Liver (tissue), 8 donors: ENCODE measurements at regions not wholly inside any gene's neighbourhood (a gene's known extent, or its start where the extent isn't known, plus 50 kb on each side); places are given as distances from the start of the nearest gene placed in this dataset.

Experiments used
- DNase-seq: peaks from one replicate; pipeline ENCODE4 v3.0.0-alpha.2; 2017; ENCODE audit warnings: low spot score
- H3K27ac ChIP-seq, 2 donors: one replicate each; pipeline ENCODE4 v1.7.0; 2013; ENCODE audit warnings: inconsistent platforms in 2 of 2, low read length in 2 of 2, control low read depth in 1 of 2, low read depth in 1 of 2, mild to moderate bottlenecking in 1 of 2
- H3K27me3 ChIP-seq, 4 donors: one replicate each; pipeline versions ENCODE4 v1.6.1 to v1.7.0; 2013; ENCODE audit warnings: low read length in 3 of 4, inconsistent platforms in 1 of 4, mild to moderate bottlenecking in 1 of 4, moderate library complexity in 1 of 4; ENCODE audit not compliant: control insufficient read depth in 4 of 4, insufficient read depth in 4 of 4
- H3K36me3 ChIP-seq, 4 donors: one replicate each; pipeline versions ENCODE4 v1.6.1 to v1.7.0; 2013; ENCODE audit warnings: low read length in 3 of 4, mild to moderate bottlenecking in 3 of 4, low read depth in 1 of 4, moderate library complexity in 1 of 4; ENCODE audit not compliant: control insufficient read depth in 4 of 4, insufficient read depth in 3 of 4
- H3K4me1 ChIP-seq, 4 donors: one replicate each; pipeline versions ENCODE4 v1.6.1 to v1.7.0; 2013; ENCODE audit warnings: low read length in 3 of 4, mild to moderate bottlenecking in 3 of 4, moderate library complexity in 1 of 4; ENCODE audit not compliant: control insufficient read depth in 4 of 4, insufficient read depth in 4 of 4
- H3K4me3 ChIP-seq, 3 donors: one replicate each; pipeline versions ENCODE4 v1.6.1 to v1.7.0; 2013; ENCODE audit warnings: low read length in 3 of 3, control low read depth in 1 of 3, low read depth in 1 of 3, mild to moderate bottlenecking in 1 of 3
- H3K9ac ChIP-seq, 2 donors: one replicate each; pipeline ENCODE4 v1.7.0; 2013; ENCODE audit warnings: low read length in 2 of 2, mild to moderate bottlenecking in 2 of 2, moderate library complexity in 2 of 2, control low read depth in 1 of 2, low read depth in 1 of 2
- H3K9me3 ChIP-seq, 4 donors: one replicate each; pipeline versions ENCODE4 v1.6.1 to v1.7.0; 2013; ENCODE audit warnings: low read length in 3 of 4; ENCODE audit not compliant: control insufficient read depth in 4 of 4
- ATF3 ChIP-seq: IDR thresholded peaks from 2 replicates; pipeline ENCODE4 v1.6.1; 2016; ENCODE audit warnings: antibody characterized with exemption
- HNF4A ChIP-seq, 2 donors: conservative IDR thresholded peaks; 2 replicates each; pipeline ENCODE4 v1.6.1; 2016; ENCODE audit warnings: antibody characterized with exemption in 2 of 2, mild to moderate bottlenecking in 2 of 2
- HNF4G ChIP-seq: IDR thresholded peaks from 2 replicates; pipeline ENCODE4 v1.6.1; 2016; ENCODE audit warnings: antibody characterized with exemption
- NR2F2 ChIP-seq: IDR thresholded peaks from 2 replicates; pipeline ENCODE4 v1.6.1; 2016; ENCODE audit warnings: antibody characterized with exemption
- RAD21 ChIP-seq, 2 donors: IDR thresholded peaks; 2 replicates each; pipeline ENCODE4 v1.6.1; 2016; ENCODE audit warnings: antibody characterized with exemption in 2 of 2, mild to moderate bottlenecking in 2 of 2
- RXRA ChIP-seq, 2 donors: IDR thresholded peaks; 2 replicates each; pipeline ENCODE4 v1.6.1; 2017 to 2018; ENCODE audit warnings: antibody characterized with exemption in 2 of 2, mild to moderate bottlenecking in 1 of 2
- YY1 ChIP-seq: IDR thresholded peaks from 2 replicates; pipeline ENCODE4 v1.6.1; 2016; ENCODE audit warnings: antibody characterized with exemption, mild to moderate bottlenecking
- WGBS: extraction: QIAGEN DNeasy Blood & Tissue Kit; methylation state at CpG from one replicate; pipeline ENCODE4 v1.1.7; 2013; 5-methylcytosine and 5-hydroxymethylcytosine counted together
- TF ChIP-seq, protein P1 (sequence below): fragments of 150-350 bp; IDR thresholded peaks from 2 replicates; pipeline ENCODE4 v1.5.1; 2017; ENCODE audit warnings: improper control_type of control experiment, low read depth, low read length; ENCODE audit not compliant: missing input control
- donor health status: healthy.
- donor health status: healthy.
- donor health status: healthy.
- donor health status: healthy.
- donor health status: healthy.

GRCh38 chr5:98997000-98997399 is 68.2 kb upstream of the CHD1 start:
- Histone ChIP-seq H3K36me3 (no peaks in the 10 kb centered on the region), H3K9ac (no peak overlapping the region), H3K4me1 (no peaks in the 10 kb centered on the region), H3K9me3 (no peaks in the 10 kb centered on the region), H3K4me3 (no peak overlapping the region), H3K27me3 (no peaks in the 10 kb centered on the region), H3K27ac (no peak overlapping the region)
- no peak for DNase-seq
- TF ChIP-seq RXRA (IDR thresholded peaks at IDR 0.05): no peak
- TF ChIP-seq, protein P1, sequence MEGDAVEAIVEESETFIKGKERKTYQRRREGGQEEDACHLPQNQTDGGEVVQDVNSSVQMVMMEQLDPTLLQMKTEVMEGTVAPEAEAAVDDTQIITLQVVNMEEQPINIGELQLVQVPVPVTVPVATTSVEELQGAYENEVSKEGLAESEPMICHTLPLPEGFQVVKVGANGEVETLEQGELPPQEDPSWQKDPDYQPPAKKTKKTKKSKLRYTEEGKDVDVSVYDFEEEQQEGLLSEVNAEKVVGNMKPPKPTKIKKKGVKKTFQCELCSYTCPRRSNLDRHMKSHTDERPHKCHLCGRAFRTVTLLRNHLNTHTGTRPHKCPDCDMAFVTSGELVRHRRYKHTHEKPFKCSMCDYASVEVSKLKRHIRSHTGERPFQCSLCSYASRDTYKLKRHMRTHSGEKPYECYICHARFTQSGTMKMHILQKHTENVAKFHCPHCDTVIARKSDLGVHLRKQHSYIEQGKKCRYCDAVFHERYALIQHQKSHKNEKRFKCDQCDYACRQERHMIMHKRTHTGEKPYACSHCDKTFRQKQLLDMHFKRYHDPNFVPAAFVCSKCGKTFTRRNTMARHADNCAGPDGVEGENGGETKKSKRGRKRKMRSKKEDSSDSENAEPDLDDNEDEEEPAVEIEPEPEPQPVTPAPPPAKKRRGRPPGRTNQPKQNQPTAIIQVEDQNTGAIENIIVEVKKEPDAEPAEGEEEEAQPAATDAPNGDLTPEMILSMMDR: no peak
- no peak for TF ChIP-seq YY1
- 95% methylated on average over 5 of the region's 5 CpGs for WGBS

DNA sequence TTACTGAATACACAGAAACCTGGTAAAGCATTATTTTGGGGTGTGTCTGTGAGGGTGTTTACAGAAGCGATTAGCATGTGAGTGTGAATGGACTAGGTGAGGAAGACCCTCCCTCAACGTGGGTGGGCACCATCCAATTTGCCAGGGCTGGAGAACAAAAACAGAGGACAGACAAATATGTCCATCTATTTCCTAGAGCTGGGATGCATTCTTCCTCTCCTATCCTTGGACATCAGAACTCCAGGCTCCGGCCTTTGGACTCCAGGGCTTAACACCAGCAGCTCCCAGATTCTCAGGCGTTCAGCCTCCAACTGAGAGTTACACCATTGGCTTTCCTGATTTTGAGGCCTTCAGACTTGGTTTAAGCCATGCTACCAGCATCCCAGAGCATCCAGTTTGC is 65.8 kb upstream of the CHD1 start:
- TF ChIP-seq, protein P1: no peak
- TF ChIP-seq ATF3 (no peak), NR2F2 (no peak)
- H3K4me3 ChIP-seq: no peak overlapping the region
- 61% methylated on average over 4 of the region's 4 CpGs for WGBS
- H3K9ac ChIP-seq: no peak overlapping the region
- H3K9me3 ChIP-seq: no peaks in the 10 kb centered on the region
- H3K4me1 ChIP-seq: no peaks in the 10 kb centered on the region
- DNase-seq: no peak
- no peaks in the 10 kb centered on the region for H3K36me3 ChIP-seq
- H3K27ac ChIP-seq: no peak overlapping the region
- H3K27me3 ChIP-seq: no peaks in the 10 kb centered on the region

DNA sequence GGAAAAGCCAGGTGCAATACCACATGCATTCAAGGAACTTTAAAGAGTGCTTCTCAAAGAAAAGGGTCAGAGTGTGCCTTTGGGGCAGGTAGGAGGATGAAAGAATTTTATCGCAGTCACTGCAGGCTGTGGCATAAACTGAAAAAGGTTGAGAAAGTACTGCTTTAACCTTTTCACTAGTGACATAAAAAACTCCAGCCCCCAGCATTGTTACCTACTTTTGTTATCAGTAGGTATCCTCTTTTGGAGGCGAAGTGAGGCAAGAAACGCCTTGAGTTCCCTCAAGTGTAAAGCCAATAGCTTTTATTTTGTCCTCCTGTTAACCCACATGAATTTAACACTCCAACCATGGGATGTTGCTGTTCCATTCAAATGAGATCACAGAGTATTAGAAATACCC is 64.7 kb upstream of the CHD1 start:
- H3K27me3 ChIP-seq: no peaks in the 10 kb centered on the region
- H3K36me3 ChIP-seq: no peaks in the 10 kb centered on the region
- no peaks in the 10 kb centered on the region for H3K4me1 ChIP-seq
- H3K4me3 ChIP-seq: no peak overlapping the region
- 84% methylated on average over 3 of the region's 3 CpGs for WGBS
- TF ChIP-seq RAD21 (IDR thresholded peaks at IDR 0.05) (no peak), HNF4G (no peak)
- DNase-seq: no peak
- no peaks in the 10 kb centered on the region for H3K9me3 ChIP-seq
- no peak overlapping the region for H3K27ac ChIP-seq
- H3K9ac ChIP-seq: no peak overlapping the region

GRCh38 chr5:98992552-98992951 is 63.7 kb upstream of the CHD1 start:
- TF ChIP-seq HNF4A (conservative IDR thresholded peaks at IDR 0.05): no peak
- no peak overlapping the region for H3K9ac ChIP-seq
- H3K9me3 ChIP-seq: no peaks in the 10 kb centered on the region
- no peak overlapping the region for H3K27ac ChIP-seq
- H3K4me1 ChIP-seq: no peaks in the 10 kb centered on the region
- no peak overlapping the region for H3K4me3 ChIP-seq
- H3K27me3 ChIP-seq: no peaks in the 10 kb centered on the region
- DNase-seq: no peak
- no peaks in the 10 kb centered on the region for H3K36me3 ChIP-seq
